HG03460 (cell line): ENCODE measurements at regions not wholly inside any gene's neighbourhood (a gene's known extent, or its start where the extent isn't known, plus 50 kb on each side); places are given as distances from the start of the nearest gene placed in this dataset.

Experiments
- ATAC-seq: cut with Tn5 transposase; IDR thresholded peaks from one replicate; pipeline ENCODE4 v1.9.1; 2021; ENCODE audit not compliant: unreplicated experiment

GRCh38 chr18:65322895-65323294, 427.9 kb upstream of the CDH7 start:
- ATAC-seq: no peak

- no peak for ATAC-seq
Observed at GRCh38 chr18:65298422-65298821, 452.4 kb upstream of the CDH7 start.

GRCh38 chr18:65288908-65289307, 461.9 kb upstream of the CDH7 start:
- ATAC-seq: no peak

GRCh38 chr18:65287652-65288051, 463.2 kb upstream of the CDH7 start:
- ATAC-seq: no peak

GRCh38 chr18:65282096-65282495, 468.7 kb upstream of the CDH7 start:
- ATAC-seq: no peak

- ATAC-seq: no peak
Observed at GRCh38 chr18:65279668-65280305, 471.0 kb upstream of the CDH7 start.

GRCh38 chr18:65278939-65279667, 471.7 kb upstream of the CDH7 start:
- no peak for ATAC-seq

GRCh38 chr18:65269375-65269774, 481.4 kb upstream of the CDH7 start:
- ATAC-seq: no peak

- ATAC-seq: no peak
Observed at GRCh38 chr18:65265761-65266160, 485.1 kb upstream of the CDH7 start.

GRCh38 chr18:65260030-65260429, 490.8 kb upstream of the CDH7 start:
- no peak for ATAC-seq

GRCh38 chr18:65259403-65259802, 491.4 kb upstream of the CDH7 start:
- no peak for ATAC-seq

GRCh38 chr18:65257149-65257548, 493.7 kb upstream of the CDH7 start:
- ATAC-seq: no peak

- no peak for ATAC-seq
Observed at GRCh38 chr18:65255417-65255816, 495.4 kb upstream of the CDH7 start.

GRCh38 chr18:65239787-65240186, 511.0 kb upstream of the CDH7 start:
- ATAC-seq: no peak

GRCh38 chr18:65235966-65236624, 514.7 kb upstream of the CDH7 start:
- no peak for ATAC-seq

- ATAC-seq: no peak
Observed at GRCh38 chr18:65230311-65230710, 520.5 kb upstream of the CDH7 start.

- ATAC-seq: no peak
Observed at GRCh38 chr18:65227970-65228369, 522.8 kb upstream of the CDH7 start.

- no peak for ATAC-seq
Observed at GRCh38 chr18:65221736-65222135, 529.1 kb upstream of the CDH7 start.

GRCh38 chr18:65221115-65221514, 529.7 kb upstream of the CDH7 start:
- no peak for ATAC-seq

GRCh38 chr18:65215865-65216466, 534.8 kb upstream of the CDH7 start:
- ATAC-seq: no peak

GRCh38 chr18:65214456-65214855, 536.4 kb upstream of the CDH7 start:
- ATAC-seq: no peak
